Type B pancreatic cell (in vitro differentiated cells): ENCODE measurements at regions not wholly inside any gene's neighbourhood (a gene's known extent, or its start where the extent isn't known, plus 50 kb on each side); places are given as distances from the start of the nearest gene placed in this dataset.

Experiments
- DNase-seq: peaks from one replicate; pipeline ENCODE4 v3.0.0; 2021; ENCODE audit warnings: mixed read lengths; ENCODE audit not compliant: unreplicated experiment; ENCODE audit errors: extremely low spot score
- H3K27ac Mint-ChIP-seq: 2 replicates; pipeline ENCODE4 v1.8.0; 2021; ENCODE audit warnings: mild to moderate bottlenecking, mixed read lengths
- H3K27me3 Mint-ChIP-seq: 2 replicates; pipeline ENCODE4 v1.8.0; 2021; ENCODE audit warnings: mixed read lengths
- H3K36me3 Mint-ChIP-seq: 2 replicates; pipeline ENCODE4 v1.8.0; 2021; ENCODE audit warnings: mixed read lengths
- H3K4me1 Mint-ChIP-seq: one replicate; pipeline ENCODE4 v1.8.0; 2021; ENCODE audit warnings: mixed read lengths; ENCODE audit not compliant: unreplicated experiment
- H3K4me3 Mint-ChIP-seq: 2 replicates; pipeline ENCODE4 v1.8.0; 2021; ENCODE audit warnings: mild to moderate bottlenecking, mixed read lengths
- H3K9me3 Mint-ChIP-seq: 2 replicates; pipeline ENCODE4 v1.8.0; 2021; ENCODE audit warnings: mixed read lengths
- CTCF ChIP-seq: fragments of 200-600 bp; sonication (generic); conservative IDR thresholded peaks from 2 replicates; pipeline ENCODE4 v1.5.0; 2021; ENCODE audit warnings: antibody characterized with exemption, mild to moderate bottlenecking

- no peak for TF ChIP-seq CTCF
- Mint-ChIP-seq H3K9me3 (no peaks in the 10 kb centered on the region), H3K4me3 (no peak overlapping the region), H3K27ac (no peak overlapping the region), H3K36me3 (peaks cover 5% of the 10 kb centered on the region), H3K27me3 (no peaks in the 10 kb centered on the region), H3K4me1 (peaks cover 31% of the 10 kb centered on the region)
- DNase-seq: no peak
Measured at GRCh38 chr18:6605115-6605869, 124.2 kb upstream of the ARHGAP28 start.

GRCh38 chr18:6606411-6607085 is 123.0 kb upstream of the ARHGAP28 start:
- H3K36me3 Mint-ChIP-seq: peaks cover 5% of the 10 kb centered on the region
- peaks cover 4% of the 10 kb centered on the region for H3K9me3 Mint-ChIP-seq
- peaks cover 43% of the 10 kb centered on the region for H3K4me1 Mint-ChIP-seq
- TF ChIP-seq CTCF: no peak
- no peak for DNase-seq
- H3K4me3 Mint-ChIP-seq: no peak overlapping the region
- no peak overlapping the region for H3K27ac Mint-ChIP-seq
- no peaks in the 10 kb centered on the region for H3K27me3 Mint-ChIP-seq

GRCh38 chr18:6607343-6607742 is 122.2 kb upstream of the ARHGAP28 start:
- no peak overlapping the region for H3K4me3 Mint-ChIP-seq
- H3K27me3 Mint-ChIP-seq: no peaks in the 10 kb centered on the region
- TF ChIP-seq CTCF: no peak
- no peak for DNase-seq
- H3K4me1 Mint-ChIP-seq: peaks cover 44% of the 10 kb centered on the region
- no peak overlapping the region for H3K27ac Mint-ChIP-seq
- peaks cover 8% of the 10 kb centered on the region for H3K9me3 Mint-ChIP-seq
- peaks cover 5% of the 10 kb centered on the region for H3K36me3 Mint-ChIP-seq

- Mint-ChIP-seq H3K4me1 (peaks cover 40% of the 10 kb centered on the region), H3K27me3 (peaks cover 4% of the 10 kb centered on the region), H3K36me3 (peaks cover 9% of the 10 kb centered on the region), H3K9me3 (peaks cover 14% of the 10 kb centered on the region), H3K27ac (no peak overlapping the region), H3K4me3 (no peak overlapping the region)
- no peak for TF ChIP-seq CTCF
- DNase-seq: no peak
Measured at GRCh38 chr18:6609666-6610264, 119.8 kb upstream of the ARHGAP28 start.

- H3K9me3 Mint-ChIP-seq: peaks cover 14% of the 10 kb centered on the region
- no peak for DNase-seq
- H3K4me3 Mint-ChIP-seq: no peak overlapping the region
- peaks cover 4% of the 10 kb centered on the region for H3K27me3 Mint-ChIP-seq
- H3K4me1 Mint-ChIP-seq: peaks cover 39% of the 10 kb centered on the region
- no peak for TF ChIP-seq CTCF
- peak overlapping the region; percentile 28 for H3K27ac Mint-ChIP-seq
- peaks cover 9% of the 10 kb centered on the region for H3K36me3 Mint-ChIP-seq
Measured at GRCh38 chr18:6610466-6610865, 119.0 kb upstream of the ARHGAP28 start.
